RPMI8226 (cell line): ENCODE measurements at regions not wholly inside any gene's neighbourhood (a gene's known extent, or its start where the extent isn't known, plus 50 kb on each side); places are given as distances from the start of the nearest gene placed in this dataset.
A peak's percentile ranks its signal among the peaks of the same experiment; 100 is the strongest.
"Not testable (repeated sequence)": the region's sequence is repeated elsewhere in the genome, so short reads cannot be mapped to it uniquely, and the experiment has no call there.

Source experiments
- DNase-seq: peaks from one replicate; pipeline ENCODE4 v3.0.0-alpha.2; 2015

GRCh38 chr6:133758815-133759335 lies 130.0 kb upstream of the TCF21 start:
- DNase-seq = no peak

GRCh38 chr6:133759524-133759923 lies 129.4 kb upstream of the TCF21 start:
- DNase-seq = no peak

GRCh38 chr6:133761706-133762105 lies 127.2 kb upstream of the TCF21 start:
- no peak for DNase-seq

- no peak for DNase-seq
Measured at GRCh38 chr6:133764008-133764753, 124.7 kb upstream of the TCF21 start.

GRCh38 chr6:133764754-133765208 lies 124.1 kb upstream of the TCF21 start:
- DNase-seq = no peak

GRCh38 chr6:133767357-133767970 lies 121.4 kb upstream of the TCF21 start:
- DNase-seq = no peak

- peak; percentile 3 for DNase-seq
Measured at GRCh38 chr6:133768656-133769295, 120.1 kb upstream of the TCF21 start.

GRCh38 chr6:133769463-133769862 lies 119.5 kb upstream of the TCF21 start:
- no peak for DNase-seq

- no peak for DNase-seq
Measured at GRCh38 chr6:133772567-133772966, 116.3 kb upstream of the TCF21 start.

GRCh38 chr6:133773776-133774175 lies 115.1 kb upstream of the TCF21 start:
- no peak for DNase-seq

- no peak for DNase-seq
Measured at GRCh38 chr6:133774356-133774755, 114.6 kb upstream of the TCF21 start.

GRCh38 chr6:133778414-133779130 lies 110.3 kb upstream of the TCF21 start:
- no peak for DNase-seq

GRCh38 chr6:133779916-133780695 lies 108.8 kb upstream of the TCF21 start:
- DNase-seq = no peak

- no peak for DNase-seq
Measured at GRCh38 chr6:133786016-133786415, 102.9 kb upstream of the TCF21 start.

GRCh38 chr6:133787122-133787521 lies 101.8 kb upstream of the TCF21 start:
- DNase-seq = no peak

GRCh38 chr6:133787859-133788505 lies 100.9 kb upstream of the TCF21 start:
- no peak for DNase-seq

GRCh38 chr6:133788556-133788955 lies 100.4 kb upstream of the TCF21 start:
- DNase-seq = no peak

- not testable (repeated sequence) for DNase-seq
Measured at GRCh38 chr6:133789449-133789848, 99.5 kb upstream of the TCF21 start.

GRCh38 chr6:133790756-133791155 lies 98.2 kb upstream of the TCF21 start:
- DNase-seq = not testable (repeated sequence)

GRCh38 chr6:133795051-133795450 lies 93.9 kb upstream of the TCF21 start:
- DNase-seq = not testable (repeated sequence)

GRCh38 chr6:133796235-133796634 lies 92.7 kb upstream of the TCF21 start:
- DNase-seq = no peak

GRCh38 chr6:133799043-133799442 lies 89.9 kb upstream of the TCF21 start:
- DNase-seq = no peak
